Vagina (tissue), 2 donors: ENCODE measurements at regions not wholly inside any gene's neighbourhood (a gene's known extent, or its start where the extent isn't known, plus 50 kb on each side); places are given as distances from the start of the nearest gene placed in this dataset.

Experiments
- DNase-seq, 2 donors: peaks; one replicate each; pipeline ENCODE4 v3.0.0-alpha.2; 2017; ENCODE audit errors: extremely low spot score in 2 of 2
- H3K27ac ChIP-seq: fragments of 200-600 bp; sonication (generic); one replicate; pipeline ENCODE4 v1.5.1; 2019
- H3K27me3 ChIP-seq: fragments of 200-600 bp; sonication (generic); one replicate; pipeline ENCODE4 v1.5.1; 2019
- H3K36me3 ChIP-seq, 2 donors: fragments of 200-600 bp; sonication (generic); one replicate each; pipeline ENCODE4 v1.5.1; 2017 to 2019
- H3K4me1 ChIP-seq: fragments of 200-600 bp; sonication (generic); one replicate; pipeline ENCODE4 v1.5.1; 2019
- H3K4me3 ChIP-seq, 2 donors: fragments of 200-600 bp; sonication (generic); 1 replicate in 1 of 2; 2 replicates in 1 of 2; pipeline ENCODE4 v1.5.1; 2016 to 2019
- H3K9me3 ChIP-seq: fragments of 200-600 bp; sonication (generic); one replicate; pipeline ENCODE4 v1.5.1; 2019
- POLR2A ChIP-seq, 2 donors: fragments of 450-650 bp; IDR thresholded peaks; one replicate each; pipeline ENCODE4 v1.6.1; 2017; ENCODE audit warnings: antibody characterized with exemption in 2 of 2, mild to moderate bottlenecking in 2 of 2, moderate library complexity in 2 of 2
- POLR2AphosphoS5 ChIP-seq, 2 donors: sonication (generic); formaldehyde crosslinking; IDR thresholded peaks; one replicate each; pipeline ENCODE4 v1.9.0; 2017; ENCODE audit warnings: antibody characterized with exemption in 2 of 2, mild to moderate bottlenecking in 2 of 2, low read depth in 1 of 2; ENCODE audit not compliant: insufficient read depth in 1 of 2
- intact Hi-C: fragments of 100-400 bp; cut with DNase I; formaldehyde crosslinking; loops from one replicate; pipeline ENCODE4 v1.15.1; 2023
- TF ChIP-seq, protein P1 (sequence below), 3 experiments: fragments of 450-650 bp in 2 of 3; fragments of 200-600 bp in 1 of 3; sonication (generic) in 1 of 3; IDR thresholded peaks; one replicate each; pipeline ENCODE4 v1.5.1; 2017 to 2019; ENCODE audit warnings: antibody characterized with exemption in 3 of 3, mild to moderate bottlenecking in 2 of 3, moderate library complexity in 2 of 3

GRCh38 chr14:26382901-26383685 lies 214.7 kb downstream of the NOVA1 start:
- intact Hi-C loops = no loop called here
- no peak overlapping the region for H3K4me3 ChIP-seq
- TF ChIP-seq POLR2A (IDR thresholded peaks at IDR 0.05) = no peak
- TF ChIP-seq, protein P1, sequence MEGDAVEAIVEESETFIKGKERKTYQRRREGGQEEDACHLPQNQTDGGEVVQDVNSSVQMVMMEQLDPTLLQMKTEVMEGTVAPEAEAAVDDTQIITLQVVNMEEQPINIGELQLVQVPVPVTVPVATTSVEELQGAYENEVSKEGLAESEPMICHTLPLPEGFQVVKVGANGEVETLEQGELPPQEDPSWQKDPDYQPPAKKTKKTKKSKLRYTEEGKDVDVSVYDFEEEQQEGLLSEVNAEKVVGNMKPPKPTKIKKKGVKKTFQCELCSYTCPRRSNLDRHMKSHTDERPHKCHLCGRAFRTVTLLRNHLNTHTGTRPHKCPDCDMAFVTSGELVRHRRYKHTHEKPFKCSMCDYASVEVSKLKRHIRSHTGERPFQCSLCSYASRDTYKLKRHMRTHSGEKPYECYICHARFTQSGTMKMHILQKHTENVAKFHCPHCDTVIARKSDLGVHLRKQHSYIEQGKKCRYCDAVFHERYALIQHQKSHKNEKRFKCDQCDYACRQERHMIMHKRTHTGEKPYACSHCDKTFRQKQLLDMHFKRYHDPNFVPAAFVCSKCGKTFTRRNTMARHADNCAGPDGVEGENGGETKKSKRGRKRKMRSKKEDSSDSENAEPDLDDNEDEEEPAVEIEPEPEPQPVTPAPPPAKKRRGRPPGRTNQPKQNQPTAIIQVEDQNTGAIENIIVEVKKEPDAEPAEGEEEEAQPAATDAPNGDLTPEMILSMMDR (IDR thresholded peaks at IDR 0.05) = no peak
- no peak for TF ChIP-seq POLR2AphosphoS5 (IDR thresholded peaks at IDR 0.05; ENCODE audit: insufficient read depth in 1 of 2, low read depth in 1 of 2)
- no peaks in the 10 kb centered on the region for H3K27me3 ChIP-seq
- no peak for DNase-seq
- H3K4me1 ChIP-seq = no peaks in the 10 kb centered on the region
- H3K27ac ChIP-seq = no peak overlapping the region
- H3K9me3 ChIP-seq = no peaks in the 10 kb centered on the region
- H3K36me3 ChIP-seq = no peaks in the 10 kb centered on the region

GRCh38 chr14:26381405-26381804 lies 216.4 kb downstream of the NOVA1 start:
- H3K27me3 ChIP-seq = no peaks in the 10 kb centered on the region
- H3K27ac ChIP-seq = no peak overlapping the region
- DNase-seq = no peak
- TF ChIP-seq, protein P1 (IDR thresholded peaks at IDR 0.05) = no peak
- no peak for TF ChIP-seq POLR2AphosphoS5 (IDR thresholded peaks at IDR 0.05; ENCODE audit: insufficient read depth in 1 of 2, low read depth in 1 of 2)
- TF ChIP-seq POLR2A (IDR thresholded peaks at IDR 0.05) = no peak
- H3K4me1 ChIP-seq = no peaks in the 10 kb centered on the region
- intact Hi-C loops = no loop called here
- H3K4me3 ChIP-seq = no peak overlapping the region
- H3K9me3 ChIP-seq = no peaks in the 10 kb centered on the region
- no peaks in the 10 kb centered on the region for H3K36me3 ChIP-seq

DNA sequence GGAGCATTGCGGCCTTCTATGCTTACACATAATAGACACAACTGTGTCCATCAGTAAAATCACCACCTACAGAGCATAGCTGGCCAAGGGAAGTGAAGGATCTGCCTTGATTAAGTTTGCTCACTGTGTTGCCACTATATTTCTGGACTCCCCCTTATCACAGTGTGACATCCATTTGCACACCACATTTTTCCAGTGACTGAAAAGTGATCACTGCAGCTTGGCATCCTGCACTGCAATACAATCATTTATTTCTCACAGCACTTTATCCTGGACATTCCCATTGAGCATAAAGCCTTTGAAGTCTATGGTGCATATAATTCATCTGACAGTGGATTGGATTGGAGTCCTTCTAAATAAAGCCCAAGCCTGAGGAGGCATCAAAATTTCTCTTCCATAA lies 217.2 kb downstream of the NOVA1 start:
- Histone ChIP-seq H3K4me3 (no peak overlapping the region), H3K27me3 (no peaks in the 10 kb centered on the region), H3K9me3 (no peaks in the 10 kb centered on the region), H3K36me3 (no peaks in the 10 kb centered on the region), H3K27ac (no peak overlapping the region), H3K4me1 (no peaks in the 10 kb centered on the region)
- no peak for TF ChIP-seq POLR2AphosphoS5 (IDR thresholded peaks at IDR 0.05; ENCODE audit: insufficient read depth in 1 of 2, low read depth in 1 of 2)
- TF ChIP-seq, protein P1 (IDR thresholded peaks at IDR 0.05) = no peak
- TF ChIP-seq POLR2A (IDR thresholded peaks at IDR 0.05) = no peak
- intact Hi-C loops = no loop called here
- no peak for DNase-seq

GRCh38 chr14:26379951-26380350 lies 217.9 kb downstream of the NOVA1 start:
- intact Hi-C loops = no loop called here
- DNase-seq = no peak
- Histone ChIP-seq H3K27me3 (no peaks in the 10 kb centered on the region), H3K27ac (no peak overlapping the region), H3K4me1 (no peaks in the 10 kb centered on the region), H3K4me3 (no peak overlapping the region), H3K9me3 (no peaks in the 10 kb centered on the region), H3K36me3 (no peaks in the 10 kb centered on the region)
- TF ChIP-seq POLR2AphosphoS5 (IDR thresholded peaks at IDR 0.05; ENCODE audit: insufficient read depth in 1 of 2, low read depth in 1 of 2) = no peak
- TF ChIP-seq POLR2A (IDR thresholded peaks at IDR 0.05) = no peak
- TF ChIP-seq, protein P1 (IDR thresholded peaks at IDR 0.05) = no peak

DNA sequence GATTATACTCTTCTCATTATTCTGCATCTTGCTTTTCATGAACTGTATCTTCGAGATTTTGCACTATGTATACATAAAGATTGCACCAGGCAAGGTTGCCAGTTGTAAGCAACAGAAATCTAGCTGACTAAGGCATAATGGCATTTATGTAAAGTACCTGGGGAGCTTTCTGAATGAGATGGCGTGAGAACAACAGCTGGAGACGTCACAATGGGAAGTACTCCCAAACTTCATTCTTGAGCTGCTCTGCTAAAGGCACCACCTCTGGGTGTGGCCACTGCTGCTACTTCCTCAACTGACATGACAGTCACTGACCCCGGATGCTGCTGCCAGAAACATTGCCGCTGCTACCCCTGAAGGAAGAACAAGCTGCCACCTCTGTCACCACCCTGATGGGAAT lies 220.7 kb downstream of the NOVA1 start:
- TF ChIP-seq POLR2A (IDR thresholded peaks at IDR 0.05) (no peak), POLR2AphosphoS5 (IDR thresholded peaks at IDR 0.05; ENCODE audit: insufficient read depth in 1 of 2, low read depth in 1 of 2) (no peak)
- TF ChIP-seq, protein P1 (IDR thresholded peaks at IDR 0.05) = no peak
- H3K4me3 ChIP-seq = no peak overlapping the region
- DNase-seq = no peak
- no peaks in the 10 kb centered on the region for H3K4me1 ChIP-seq
- no peaks in the 10 kb centered on the region for H3K27me3 ChIP-seq
- no peaks in the 10 kb centered on the region for H3K9me3 ChIP-seq
- no peaks in the 10 kb centered on the region for H3K36me3 ChIP-seq
- intact Hi-C loops = no loop called here
- H3K27ac ChIP-seq = no peak overlapping the region
